OCI-LY7 (cell line): ENCODE measurements at regions not wholly inside any gene's neighbourhood (a gene's known extent, or its start where the extent isn't known, plus 50 kb on each side); places are given as distances from the start of the nearest gene placed in this dataset.

ENCODE experiments used
- BruUV-seq: library from RNA; stranded (reverse); fragments of 400-500 nt; replicated peaks from 2 replicates; lab custom pipeline; 2021; lab: Mats Ljungman, UMichigan
- CTCF ChIA-PET: fragments of 300-600 bp; sonication (Branson Sonifier 250); formaldehyde crosslinking; loops from one replicate; lab custom pipeline; 2022; ENCODE audit warnings: antibody characterized with exemption; ENCODE audit not compliant: unreplicated experiment; lab: Charles Lee
- POLR2A ChIA-PET: fragments of 300-600 bp; sonication (Branson Sonifier 250); formaldehyde crosslinking; loops from one replicate; lab custom pipeline; 2022; ENCODE audit warnings: antibody characterized with exemption; lab: Charles Lee
- DNase-seq: peaks from one replicate; pipeline ENCODE4 v3.0.0-alpha.2; 2015; ENCODE audit warnings: low spot score
- H2AFZ ChIP-seq: fragments of 200-600 bp; sonication (generic), shearing (Covaris generic); 2 replicates; pipeline ENCODE4 v1.6.1; 2014; ENCODE audit warnings: mild to moderate bottlenecking, antibody characterized with exemption, low read length, moderate library complexity
- H3K27ac ChIP-seq: fragments of 200-600 bp; sonication (generic); 2 replicates; pipeline ENCODE4 v1.5.1; 2014; ENCODE audit warnings: mixed run types, low read depth, mild to moderate bottlenecking, moderate library complexity, low read length, inconsistent platforms; ENCODE audit not compliant: poor library complexity, severe bottlenecking
- H3K36me3 ChIP-seq: fragments of 200-600 bp; sonication (generic); 2 replicates; pipeline ENCODE4 v1.6.1; 2014; ENCODE audit warnings: mild to moderate bottlenecking, antibody characterized with exemption, low read length, moderate library complexity, mixed read lengths; ENCODE audit not compliant: insufficient read depth
- H3K4me1 ChIP-seq: fragments of 200-600 bp; sonication (generic); 2 replicates; pipeline ENCODE4 v1.5.1; 2014; ENCODE audit warnings: mild to moderate bottlenecking, low read length; ENCODE audit not compliant: insufficient read depth, poor library complexity, severe bottlenecking
- H3K4me2 ChIP-seq: fragments of 200-600 bp; sonication (generic); 2 replicates; pipeline ENCODE4 v1.6.1; 2014; ENCODE audit warnings: mild to moderate bottlenecking, low read length
- H3K4me3 ChIP-seq: fragments of 200-600 bp; sonication (generic); 2 replicates; pipeline ENCODE4 v1.5.1; 2014; ENCODE audit warnings: mild to moderate bottlenecking, low read depth, low read length; ENCODE audit not compliant: poor library complexity, severe bottlenecking
- H3K79me2 ChIP-seq: fragments of 200-600 bp; sonication (generic); 2 replicates; pipeline ENCODE4 v1.6.1; 2016; ENCODE audit warnings: low read depth, mild to moderate bottlenecking, low read length, moderate library complexity, mixed read lengths; ENCODE audit not compliant: insufficient read depth
- H3K9me2 ChIP-seq: fragments of 200-600 bp; sonication (generic); 2 replicates; pipeline ENCODE4 v1.6.1; 2016; ENCODE audit warnings: mild to moderate bottlenecking, low read length, mixed read lengths; ENCODE audit not compliant: insufficient read depth
- H3K9me3 ChIP-seq: fragments of 200-600 bp; sonication (generic); 2 replicates; pipeline ENCODE4 v1.6.1; 2014; ENCODE audit warnings: mild to moderate bottlenecking, mixed run types, low read length, mixed read lengths
- H4K20me1 ChIP-seq: fragments of 200-600 bp; sonication (generic); 2 replicates; pipeline ENCODE4 v1.6.1; 2014; ENCODE audit warnings: mild to moderate bottlenecking, antibody characterized with exemption, low read length, moderate library complexity, mixed read lengths; ENCODE audit not compliant: insufficient read depth
- EZH2phosphoT487 ChIP-seq: fragments of 200-600 bp; sonication (generic); IDR thresholded peaks from 2 replicates; pipeline ENCODE4 v1.6.1; 2018; ENCODE audit warnings: low read depth, borderline replicate concordance, mild to moderate bottlenecking, mixed run types, antibody characterized with exemption, low read length, moderate library complexity, mixed read lengths
- intact Hi-C: fragments of 100-400 bp; cut with micrococcal nuclease; formaldehyde crosslinking; loops from one replicate; pipeline ENCODE4 v1.10.0; 2022; ENCODE audit not compliant: unreplicated experiment
- TF ChIP-seq, protein P1 (sequence below): fragments of 200-600 bp; sonication (generic); conservative IDR thresholded peaks from 2 replicates; pipeline ENCODE4 v1.5.1; 2014; ENCODE audit warnings: mild to moderate bottlenecking, antibody characterized with exemption, low read length, moderate library complexity, mixed read lengths

DNA sequence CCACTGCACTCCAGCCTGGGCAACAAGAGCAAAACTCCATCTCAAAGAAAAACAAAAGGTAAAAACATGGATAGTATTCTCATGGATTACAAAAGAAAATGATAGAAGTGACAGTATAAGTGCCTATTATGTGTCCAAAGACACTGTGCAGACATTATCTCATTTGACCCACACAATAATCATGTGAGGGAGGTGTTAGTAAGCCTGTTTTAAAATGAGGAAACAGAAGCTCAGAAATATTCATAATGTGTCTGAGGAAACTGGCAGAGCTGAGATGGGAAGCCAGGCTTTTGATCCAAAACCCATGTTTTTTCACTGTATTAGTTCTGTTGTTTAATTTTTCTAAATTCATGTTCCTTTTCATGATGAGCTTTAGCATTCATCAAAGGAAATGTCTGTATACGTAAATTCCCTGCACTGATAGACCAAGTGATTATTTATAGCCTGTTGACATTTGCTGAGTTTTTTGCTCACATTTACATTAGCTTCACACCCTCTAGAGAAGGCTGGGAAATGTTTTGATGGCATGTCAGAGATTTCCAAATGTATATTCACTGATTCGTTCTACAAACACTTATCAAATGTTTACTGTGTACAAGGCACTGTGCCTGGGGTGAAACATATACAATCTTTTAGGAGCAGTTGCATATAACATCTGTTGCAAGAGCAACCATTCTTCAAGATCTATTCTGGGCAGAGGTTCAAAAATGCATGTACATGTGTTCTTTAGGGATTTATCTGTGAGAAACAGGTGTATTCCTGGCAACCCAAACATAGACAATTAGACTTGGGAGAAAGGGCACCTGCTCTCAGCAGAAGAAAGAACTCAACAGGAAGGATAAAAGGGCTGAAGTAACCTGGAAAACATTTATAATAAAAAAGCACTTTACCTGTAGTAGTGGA is 331.5 kb downstream of the SAMD5 start:
- no peak overlapping the region for H2AFZ ChIP-seq
- ChIA-PET POLR2A (no interaction called here), CTCF (no interaction called here)
- TF ChIP-seq, protein P1, sequence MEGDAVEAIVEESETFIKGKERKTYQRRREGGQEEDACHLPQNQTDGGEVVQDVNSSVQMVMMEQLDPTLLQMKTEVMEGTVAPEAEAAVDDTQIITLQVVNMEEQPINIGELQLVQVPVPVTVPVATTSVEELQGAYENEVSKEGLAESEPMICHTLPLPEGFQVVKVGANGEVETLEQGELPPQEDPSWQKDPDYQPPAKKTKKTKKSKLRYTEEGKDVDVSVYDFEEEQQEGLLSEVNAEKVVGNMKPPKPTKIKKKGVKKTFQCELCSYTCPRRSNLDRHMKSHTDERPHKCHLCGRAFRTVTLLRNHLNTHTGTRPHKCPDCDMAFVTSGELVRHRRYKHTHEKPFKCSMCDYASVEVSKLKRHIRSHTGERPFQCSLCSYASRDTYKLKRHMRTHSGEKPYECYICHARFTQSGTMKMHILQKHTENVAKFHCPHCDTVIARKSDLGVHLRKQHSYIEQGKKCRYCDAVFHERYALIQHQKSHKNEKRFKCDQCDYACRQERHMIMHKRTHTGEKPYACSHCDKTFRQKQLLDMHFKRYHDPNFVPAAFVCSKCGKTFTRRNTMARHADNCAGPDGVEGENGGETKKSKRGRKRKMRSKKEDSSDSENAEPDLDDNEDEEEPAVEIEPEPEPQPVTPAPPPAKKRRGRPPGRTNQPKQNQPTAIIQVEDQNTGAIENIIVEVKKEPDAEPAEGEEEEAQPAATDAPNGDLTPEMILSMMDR: no peak
- no peak for TF ChIP-seq EZH2phosphoT487
- H3K4me1 ChIP-seq: no peaks in the 10 kb centered on the region
- H4K20me1 ChIP-seq: no peaks in the 10 kb centered on the region
- no peak overlapping the region for H3K4me3 ChIP-seq
- H3K36me3 ChIP-seq: no peaks in the 10 kb centered on the region
- no peaks in the 10 kb centered on the region for H3K9me2 ChIP-seq
- no peaks in the 10 kb centered on the region for H3K9me3 ChIP-seq
- DNase-seq: no peak
- intact Hi-C loops: no loop called here
- no peaks in the 10 kb centered on the region for H3K79me2 ChIP-seq
- no TSS peak for BruUV-seq
- no peak overlapping the region for H3K27ac ChIP-seq
- no peak overlapping the region for H3K4me2 ChIP-seq

DNA sequence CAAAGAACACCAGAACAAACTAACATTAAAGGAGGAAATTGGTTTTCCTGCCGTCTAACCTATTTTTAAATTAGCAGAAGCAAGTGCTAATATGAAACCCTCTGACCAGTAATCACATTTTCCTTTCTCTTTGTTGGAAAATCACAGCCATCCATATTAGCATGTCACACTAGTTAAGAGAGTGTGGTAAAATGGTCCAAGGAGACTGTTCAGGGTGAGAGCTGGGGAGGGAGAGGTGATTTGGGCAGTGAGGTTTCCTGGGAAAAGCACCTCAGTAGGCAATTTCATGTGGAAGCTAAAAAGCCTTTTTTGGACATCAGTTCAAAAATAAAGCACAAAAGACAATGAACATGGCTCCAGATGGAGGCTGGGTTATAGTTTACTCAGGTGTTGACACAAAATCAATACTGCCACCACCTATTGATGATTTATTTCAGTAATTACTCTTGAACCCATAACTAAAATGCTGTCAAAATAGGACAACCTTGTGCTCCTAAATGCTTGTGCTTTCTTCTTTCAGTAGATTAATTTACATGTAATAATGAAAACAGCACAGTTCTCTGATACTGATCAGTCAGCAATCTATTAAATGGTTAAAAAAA is 333.2 kb downstream of the SAMD5 start:
- H3K4me3 ChIP-seq: no peak overlapping the region
- H3K27ac ChIP-seq: no peak overlapping the region
- BruUV-seq: no TSS peak
- H3K9me3 ChIP-seq: no peaks in the 10 kb centered on the region
- H3K79me2 ChIP-seq: no peaks in the 10 kb centered on the region
- no peaks in the 10 kb centered on the region for H3K4me1 ChIP-seq
- no peak overlapping the region for H2AFZ ChIP-seq
- no peaks in the 10 kb centered on the region for H4K20me1 ChIP-seq
- DNase-seq: no peak
- H3K9me2 ChIP-seq: no peaks in the 10 kb centered on the region
- no peak for TF ChIP-seq EZH2phosphoT487
- TF ChIP-seq, protein P1: no peak
- POLR2A ChIA-PET: interaction anchor here (0.6 to 1.2 kb wide), 3 partner anchors 16 to 116 kb away, joined by 3 to 4 read pairs (median 3); no protein-coding TSS in a partner anchor
- no peaks in the 10 kb centered on the region for H3K36me3 ChIP-seq
- intact Hi-C loops: no loop called here
- no peak overlapping the region for H3K4me2 ChIP-seq
- CTCF ChIA-PET: no interaction called here
